Spleen (tissue), 7 donors: ENCODE measurements at regions not wholly inside any gene's neighbourhood (a gene's known extent, or its start where the extent isn't known, plus 50 kb on each side); places are given as distances from the start of the nearest gene placed in this dataset.

ENCODE experiments used
- POLR2A ChIP-seq, 3 donors: fragments of 450-650 bp; IDR thresholded peaks; one replicate each; pipeline ENCODE4 v1.5.1; 2017; ENCODE audit warnings: antibody characterized with exemption in 3 of 3, mild to moderate bottlenecking in 1 of 3
- POLR2AphosphoS5 ChIP-seq, 3 donors: sonication (generic); formaldehyde crosslinking; IDR thresholded peaks; one replicate each; pipeline ENCODE4 v1.5.1; 2017; ENCODE audit warnings: antibody characterized with exemption in 3 of 3
- TF ChIP-seq, protein P1 (sequence below), 11 experiments: fragments of 200-600 bp in 7 of 11; fragments of 450-650 bp in 4 of 11; sonication (generic) in 4 of 11; IDR thresholded peaks in 8 of 11; conservative IDR thresholded peaks in 3 of 11; 1 replicate in 7 of 11; 2 replicates in 4 of 11; pipeline versions ENCODE4 v1.4.0 to v1.8.0; 2016 to 2021; ENCODE audit warnings: antibody characterized with exemption in 11 of 11, inconsistent platforms in 4 of 11, mild to moderate bottlenecking in 1 of 11
- donor health status: DM: no; HTN: no; CAD: no; lungs with moderate emphysema.
- donor health status: DM: no; HTN: no; CAD: no.
- donor health status: DM: no; HTN: no; CAD: no.

- TF ChIP-seq, protein P1, sequence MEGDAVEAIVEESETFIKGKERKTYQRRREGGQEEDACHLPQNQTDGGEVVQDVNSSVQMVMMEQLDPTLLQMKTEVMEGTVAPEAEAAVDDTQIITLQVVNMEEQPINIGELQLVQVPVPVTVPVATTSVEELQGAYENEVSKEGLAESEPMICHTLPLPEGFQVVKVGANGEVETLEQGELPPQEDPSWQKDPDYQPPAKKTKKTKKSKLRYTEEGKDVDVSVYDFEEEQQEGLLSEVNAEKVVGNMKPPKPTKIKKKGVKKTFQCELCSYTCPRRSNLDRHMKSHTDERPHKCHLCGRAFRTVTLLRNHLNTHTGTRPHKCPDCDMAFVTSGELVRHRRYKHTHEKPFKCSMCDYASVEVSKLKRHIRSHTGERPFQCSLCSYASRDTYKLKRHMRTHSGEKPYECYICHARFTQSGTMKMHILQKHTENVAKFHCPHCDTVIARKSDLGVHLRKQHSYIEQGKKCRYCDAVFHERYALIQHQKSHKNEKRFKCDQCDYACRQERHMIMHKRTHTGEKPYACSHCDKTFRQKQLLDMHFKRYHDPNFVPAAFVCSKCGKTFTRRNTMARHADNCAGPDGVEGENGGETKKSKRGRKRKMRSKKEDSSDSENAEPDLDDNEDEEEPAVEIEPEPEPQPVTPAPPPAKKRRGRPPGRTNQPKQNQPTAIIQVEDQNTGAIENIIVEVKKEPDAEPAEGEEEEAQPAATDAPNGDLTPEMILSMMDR (IDR thresholded peaks at IDR 0.05 in 8 of 11, conservative IDR thresholded peaks at IDR 0.05 in 3 of 11) = no peak
- no peak for TF ChIP-seq POLR2A (IDR thresholded peaks at IDR 0.05)
- TF ChIP-seq POLR2AphosphoS5 (IDR thresholded peaks at IDR 0.05) = no peak
Measured at GRCh38 chr18:70423120-70423519, 134.3 kb downstream of the SOCS6 start.
